ENCODE measurements at regions not wholly inside any gene's neighbourhood (a gene's known extent, or its start where the extent isn't known, plus 50 kb on each side); places are given as distances from the start of the nearest gene placed in this dataset.

DNA sequence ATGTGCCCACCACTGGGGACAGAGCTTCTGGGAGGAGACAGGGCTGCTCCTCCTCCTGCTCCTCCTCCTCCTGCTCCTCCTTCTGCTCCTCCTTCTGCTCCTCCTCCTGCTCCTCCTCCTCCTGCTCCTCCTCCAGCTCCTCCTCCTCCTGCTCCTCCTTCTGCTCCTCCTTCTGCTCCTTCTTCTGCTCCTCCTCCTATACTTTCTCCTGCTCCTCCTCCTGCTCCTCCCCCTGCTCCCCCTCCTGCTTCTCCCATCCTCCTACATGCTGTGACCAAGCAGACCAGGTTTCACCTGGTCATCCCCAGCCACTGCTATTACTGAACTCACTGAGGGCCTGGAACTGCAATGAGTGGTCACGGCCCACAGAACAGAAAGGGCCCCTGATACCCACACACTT is 154.0 kb upstream of the PPP2R2D start:
- TF ChIP-seq CTCF (IDR thresholded peaks at IDR 0.05), result no peak
- no peak for TF ChIP-seq POLR2A (IDR thresholded peaks at IDR 0.05)
